Suprapubic skin (tissue), 4 donors: ENCODE measurements at regions not wholly inside any gene's neighbourhood (a gene's known extent, or its start where the extent isn't known, plus 50 kb on each side); places are given as distances from the start of the nearest gene placed in this dataset.

Source experiments
- DNase-seq, 2 donors: peaks; one replicate each; pipeline ENCODE4 v3.0.0-alpha.2; 2019; ENCODE audit warnings: low spot score in 2 of 2
- H3K27ac ChIP-seq: fragments of 200-600 bp; sonication (generic); one replicate; pipeline ENCODE4 v1.5.1; 2019
- H3K27me3 ChIP-seq: fragments of 200-600 bp; sonication (generic); one replicate; pipeline ENCODE4 v1.5.1; 2019
- H3K36me3 ChIP-seq: fragments of 200-600 bp; sonication (generic); one replicate; pipeline ENCODE4 v1.5.1; 2019
- H3K4me1 ChIP-seq: fragments of 200-600 bp; sonication (generic); one replicate; pipeline ENCODE4 v1.5.1; 2019
- H3K4me3 ChIP-seq: fragments of 200-600 bp; sonication (generic); one replicate; pipeline ENCODE4 v1.5.1; 2019; ENCODE audit warnings: mild to moderate bottlenecking
- H3K9me3 ChIP-seq: fragments of 200-600 bp; sonication (generic); one replicate; pipeline ENCODE4 v1.5.1; 2019
- EP300 ChIP-seq: sonication (generic); formaldehyde crosslinking; IDR thresholded peaks from one replicate; pipeline ENCODE4 v1.6.1; 2017; ENCODE audit warnings: antibody characterized with exemption
- POLR2A ChIP-seq, 2 donors: fragments of 450-650 bp; IDR thresholded peaks; one replicate each; pipeline ENCODE4 v1.6.1; 2017; ENCODE audit warnings: antibody characterized with exemption in 2 of 2, mild to moderate bottlenecking in 2 of 2, moderate library complexity in 2 of 2
- POLR2AphosphoS5 ChIP-seq, 3 donors: sonication (generic); formaldehyde crosslinking; IDR thresholded peaks; one replicate each; pipeline ENCODE4 v1.6.1; 2017; ENCODE audit warnings: antibody characterized with exemption in 3 of 3
- WGBS: methylation state at CpG from one replicate; pipeline ENCODE4 v1.1.5; 2018; 5-methylcytosine and 5-hydroxymethylcytosine counted together
- TF ChIP-seq, protein P1 (sequence below), 2 donors: fragments of 200-600 bp in 1 of 2; fragments of 450-650 bp in 1 of 2; sonication (generic) in 1 of 2; IDR thresholded peaks; one replicate each; pipeline ENCODE4 v1.5.1; 2016 to 2019; ENCODE audit warnings: antibody characterized with exemption in 2 of 2, mild to moderate bottlenecking in 1 of 2, moderate library complexity in 1 of 2

DNA sequence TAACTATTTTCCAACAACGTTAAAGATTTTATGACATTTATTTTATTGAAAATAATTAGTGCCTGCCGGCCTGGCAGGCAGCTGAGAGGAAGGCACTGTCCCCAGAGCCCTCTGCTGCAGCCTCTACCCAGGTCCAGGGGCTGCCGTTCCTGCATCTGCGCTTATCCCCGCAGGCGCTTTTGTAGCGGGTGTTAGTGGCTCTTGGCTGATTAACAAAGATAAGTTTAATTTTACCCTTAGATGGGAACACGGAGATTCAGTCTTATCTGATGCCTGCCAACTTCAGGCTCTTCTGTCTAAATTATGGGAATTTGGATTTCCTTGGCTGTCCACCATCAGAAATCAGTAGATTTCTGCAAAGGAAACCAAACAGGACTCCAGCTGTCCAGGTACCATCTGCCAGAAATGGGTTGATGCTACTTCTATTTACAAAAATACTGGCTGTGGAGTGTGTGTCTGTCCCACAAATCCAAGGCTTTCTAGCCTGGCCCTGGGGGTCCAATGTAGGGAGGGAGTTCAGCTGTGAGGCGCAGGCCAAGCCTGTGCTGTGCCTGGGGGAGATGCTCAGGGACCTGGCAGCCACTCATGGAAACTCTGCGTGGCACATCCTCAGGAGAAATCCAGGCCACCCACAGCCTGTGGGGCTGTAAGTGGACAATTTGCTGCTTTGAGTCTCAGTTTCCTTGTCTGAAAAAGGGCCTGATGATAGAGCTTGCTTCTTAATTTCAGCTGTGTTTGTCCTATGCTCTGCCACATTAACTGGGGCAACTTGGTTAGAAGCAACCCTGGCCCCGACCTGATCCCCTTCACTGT lies 62.0 kb upstream of the IGFBP3 start:
- Histone ChIP-seq H3K9me3 (no peaks in the 10 kb centered on the region), H3K4me3 (no peak overlapping the region), H3K4me1 (peaks cover 7% of the 10 kb centered on the region), H3K27me3 (no peaks in the 10 kb centered on the region), H3K27ac (no peak overlapping the region), H3K36me3 (no peaks in the 10 kb centered on the region)
- TF ChIP-seq, protein P1, sequence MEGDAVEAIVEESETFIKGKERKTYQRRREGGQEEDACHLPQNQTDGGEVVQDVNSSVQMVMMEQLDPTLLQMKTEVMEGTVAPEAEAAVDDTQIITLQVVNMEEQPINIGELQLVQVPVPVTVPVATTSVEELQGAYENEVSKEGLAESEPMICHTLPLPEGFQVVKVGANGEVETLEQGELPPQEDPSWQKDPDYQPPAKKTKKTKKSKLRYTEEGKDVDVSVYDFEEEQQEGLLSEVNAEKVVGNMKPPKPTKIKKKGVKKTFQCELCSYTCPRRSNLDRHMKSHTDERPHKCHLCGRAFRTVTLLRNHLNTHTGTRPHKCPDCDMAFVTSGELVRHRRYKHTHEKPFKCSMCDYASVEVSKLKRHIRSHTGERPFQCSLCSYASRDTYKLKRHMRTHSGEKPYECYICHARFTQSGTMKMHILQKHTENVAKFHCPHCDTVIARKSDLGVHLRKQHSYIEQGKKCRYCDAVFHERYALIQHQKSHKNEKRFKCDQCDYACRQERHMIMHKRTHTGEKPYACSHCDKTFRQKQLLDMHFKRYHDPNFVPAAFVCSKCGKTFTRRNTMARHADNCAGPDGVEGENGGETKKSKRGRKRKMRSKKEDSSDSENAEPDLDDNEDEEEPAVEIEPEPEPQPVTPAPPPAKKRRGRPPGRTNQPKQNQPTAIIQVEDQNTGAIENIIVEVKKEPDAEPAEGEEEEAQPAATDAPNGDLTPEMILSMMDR (IDR thresholded peaks at IDR 0.05) = no peak
- TF ChIP-seq EP300 = no peak
- no peak for TF ChIP-seq POLR2AphosphoS5 (IDR thresholded peaks at IDR 0.05)
- no peak for TF ChIP-seq POLR2A (IDR thresholded peaks at IDR 0.05)
- DNase-seq = no peak
- 51% methylated on average over 9 of the region's 11 CpGs for WGBS

DNA sequence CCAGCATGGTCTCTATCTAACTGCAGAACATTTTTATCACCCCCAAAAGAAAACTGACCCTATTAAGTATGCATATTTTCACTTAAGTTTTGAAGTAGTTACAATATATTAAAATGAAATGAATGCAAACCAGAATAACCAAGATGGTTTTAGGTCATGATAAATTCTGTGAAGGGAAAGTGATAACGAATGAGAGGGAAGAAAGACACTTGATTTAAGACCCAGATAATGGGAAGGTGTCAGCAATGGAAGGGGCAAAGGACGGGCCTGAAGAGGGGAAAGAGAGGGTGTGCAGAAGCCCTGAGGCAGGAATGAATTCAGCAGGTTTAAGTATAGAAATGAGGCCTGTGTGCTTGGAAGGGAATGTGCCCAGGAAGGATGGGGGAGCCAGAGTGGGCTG lies 61.1 kb upstream of the IGFBP3 start:
- 92% methylated on average over 2 of the region's 2 CpGs for WGBS
- TF ChIP-seq EP300 (no peak), POLR2A (IDR thresholded peaks at IDR 0.05) (no peak), POLR2AphosphoS5 (IDR thresholded peaks at IDR 0.05) (no peak)
- TF ChIP-seq, protein P1 (IDR thresholded peaks at IDR 0.05) = no peak
- H3K4me1 ChIP-seq = peaks cover 13% of the 10 kb centered on the region
- H3K4me3 ChIP-seq = no peak overlapping the region
- H3K27me3 ChIP-seq = no peaks in the 10 kb centered on the region
- H3K27ac ChIP-seq = no peak overlapping the region
- no peaks in the 10 kb centered on the region for H3K9me3 ChIP-seq
- DNase-seq = no peak
- H3K36me3 ChIP-seq = no peaks in the 10 kb centered on the region

DNA sequence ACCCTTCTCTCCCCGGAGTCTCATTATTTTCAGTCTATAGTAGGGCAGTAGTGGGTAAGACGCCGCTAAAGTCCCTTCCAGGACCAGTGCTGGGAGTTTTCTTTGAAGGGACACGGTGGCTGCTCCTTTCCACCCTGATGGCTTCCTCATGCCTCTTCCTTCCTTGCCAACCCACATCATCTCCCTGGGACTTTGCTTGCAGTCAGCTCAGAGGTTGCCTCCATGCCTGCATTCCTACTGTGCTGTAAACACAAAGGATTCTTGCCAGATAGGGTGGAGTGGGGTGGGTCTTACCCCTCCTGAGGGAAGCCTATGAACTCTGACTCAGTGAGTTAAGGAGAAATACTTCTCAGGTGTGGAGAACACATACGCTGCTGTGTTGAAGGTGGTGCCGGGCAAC lies 59.9 kb upstream of the IGFBP3 start:
- no peak for DNase-seq
- H3K27me3 ChIP-seq = no peaks in the 10 kb centered on the region
- 85% methylated on average over 6 of the region's 6 CpGs for WGBS
- TF ChIP-seq POLR2A (IDR thresholded peaks at IDR 0.05) = no peak
- no peak for TF ChIP-seq EP300
- TF ChIP-seq, protein P1 (IDR thresholded peaks at IDR 0.05) = no peak
- TF ChIP-seq POLR2AphosphoS5 (IDR thresholded peaks at IDR 0.05) = no peak
- H3K36me3 ChIP-seq = no peaks in the 10 kb centered on the region
- H3K4me3 ChIP-seq = no peak overlapping the region
- no peak overlapping the region for H3K27ac ChIP-seq
- H3K4me1 ChIP-seq = peaks cover 13% of the 10 kb centered on the region
- H3K9me3 ChIP-seq = no peaks in the 10 kb centered on the region

DNA sequence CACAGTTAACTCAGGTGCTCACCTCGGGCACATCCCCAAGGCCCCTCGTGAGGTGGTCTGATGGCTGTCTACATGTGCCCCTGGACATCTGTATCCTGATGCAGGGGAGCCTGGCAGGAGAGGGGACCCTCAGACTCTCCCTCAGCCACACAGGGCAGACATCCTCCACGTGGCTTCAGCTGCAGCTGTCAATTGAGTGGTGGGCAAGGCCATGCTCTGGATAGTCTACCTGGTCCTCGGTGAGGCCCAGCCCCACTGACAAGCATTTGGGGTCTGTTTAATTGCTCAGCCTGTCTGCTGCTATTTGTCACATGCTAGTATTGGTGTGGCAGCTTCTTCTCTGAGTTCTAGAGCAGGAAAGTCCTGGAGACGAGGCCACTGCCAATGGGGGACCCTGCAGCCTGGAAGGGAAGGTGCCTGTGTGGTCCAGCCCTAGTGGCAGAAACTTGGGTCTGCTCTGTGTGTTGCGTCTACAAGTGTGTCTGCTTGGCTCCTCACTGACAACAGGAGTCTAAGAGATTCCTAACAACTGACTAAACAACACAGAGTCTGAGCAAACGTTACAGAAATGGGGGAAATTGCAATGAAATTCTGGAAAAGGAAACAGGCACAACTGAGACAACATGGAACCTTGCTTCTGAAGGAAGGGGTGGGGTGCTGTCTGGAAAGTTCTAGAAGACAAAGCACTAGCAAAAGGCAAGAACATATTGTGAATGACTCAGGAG lies 59.3 kb upstream of the IGFBP3 start:
- Histone ChIP-seq H3K4me3 (no peak overlapping the region), H3K9me3 (no peaks in the 10 kb centered on the region), H3K27ac (no peak overlapping the region), H3K4me1 (peaks cover 13% of the 10 kb centered on the region), H3K27me3 (no peaks in the 10 kb centered on the region), H3K36me3 (no peaks in the 10 kb centered on the region)
- DNase-seq = no peak
- no peak for TF ChIP-seq POLR2AphosphoS5 (IDR thresholded peaks at IDR 0.05)
- TF ChIP-seq EP300 = no peak
- no peak for TF ChIP-seq POLR2A (IDR thresholded peaks at IDR 0.05)
- TF ChIP-seq, protein P1 (IDR thresholded peaks at IDR 0.05) = no peak
- 65% methylated on average over 5 of the region's 7 CpGs for WGBS
